HG03432 (cell line): ENCODE measurements at regions not wholly inside any gene's neighbourhood (a gene's known extent, or its start where the extent isn't known, plus 50 kb on each side); places are given as distances from the start of the nearest gene placed in this dataset.
"Not testable (repeated sequence)": the region's sequence is repeated elsewhere in the genome, so short reads cannot be mapped to it uniquely, and the experiment has no call there.

Experiments
- ATAC-seq: cut with Tn5 transposase; IDR thresholded peaks from one replicate; pipeline ENCODE4 v1.9.1; 2021; ENCODE audit warnings: mild to moderate bottlenecking, moderate library complexity; ENCODE audit not compliant: unreplicated experiment

GRCh38 chr6:142633317-142633716 is 311.7 kb downstream of the HIVEP2 start:
- ATAC-seq: no peak

- ATAC-seq: no peak
These were observed 309.8 kb downstream of the HIVEP2 start for GRCh38 chr6:142635130-142635529.

GRCh38 chr6:142637624-142638351 is 307.2 kb downstream of the HIVEP2 start:
- ATAC-seq: no peak

- ATAC-seq: no peak
These were observed 302.3 kb downstream of the HIVEP2 start for GRCh38 chr6:142642651-142643050.

- no peak for ATAC-seq
These were observed 300.1 kb downstream of the HIVEP2 start for GRCh38 chr6:142644866-142645265.

- no peak for ATAC-seq
These were observed 299.3 kb downstream of the HIVEP2 start for GRCh38 chr6:142645663-142646062.

GRCh38 chr6:142647449-142648035 is 297.4 kb downstream of the HIVEP2 start:
- ATAC-seq: no peak

- ATAC-seq: no peak
These were observed 296.9 kb downstream of the HIVEP2 start for GRCh38 chr6:142648036-142648451.

- ATAC-seq: no peak
These were observed 296.4 kb downstream of the HIVEP2 start for GRCh38 chr6:142648526-142648925.

- ATAC-seq: not testable (repeated sequence)
These were observed 295.3 kb downstream of the HIVEP2 start for GRCh38 chr6:142649438-142650234.

- ATAC-seq: no peak
These were observed 293.6 kb downstream of the HIVEP2 start for GRCh38 chr6:142651384-142651783.

GRCh38 chr6:142653710-142654420 is 291.1 kb downstream of the HIVEP2 start:
- no peak for ATAC-seq

GRCh38 chr6:142659661-142660060 is 285.3 kb downstream of the HIVEP2 start:
- ATAC-seq: no peak

- ATAC-seq: no peak
These were observed 279.6 kb downstream of the HIVEP2 start for GRCh38 chr6:142665393-142665792.

- ATAC-seq: no peak
These were observed 278.3 kb downstream of the HIVEP2 start for GRCh38 chr6:142666599-142667185.

- no peak for ATAC-seq
These were observed 275.3 kb downstream of the HIVEP2 start for GRCh38 chr6:142669471-142670351.

- peak; percentile 96 for ATAC-seq
These were observed 273.2 kb downstream of the HIVEP2 start for GRCh38 chr6:142671791-142672190.

GRCh38 chr6:142675517-142675916 is 269.5 kb downstream of the HIVEP2 start:
- no peak for ATAC-seq

- no peak for ATAC-seq
These were observed 268.9 kb downstream of the HIVEP2 start for GRCh38 chr6:142676027-142676443.
